ENCODE measurements at regions not wholly inside any gene's neighbourhood (a gene's known extent, or its start where the extent isn't known, plus 50 kb on each side); places are given as distances from the start of the nearest gene placed in this dataset.

DNA sequence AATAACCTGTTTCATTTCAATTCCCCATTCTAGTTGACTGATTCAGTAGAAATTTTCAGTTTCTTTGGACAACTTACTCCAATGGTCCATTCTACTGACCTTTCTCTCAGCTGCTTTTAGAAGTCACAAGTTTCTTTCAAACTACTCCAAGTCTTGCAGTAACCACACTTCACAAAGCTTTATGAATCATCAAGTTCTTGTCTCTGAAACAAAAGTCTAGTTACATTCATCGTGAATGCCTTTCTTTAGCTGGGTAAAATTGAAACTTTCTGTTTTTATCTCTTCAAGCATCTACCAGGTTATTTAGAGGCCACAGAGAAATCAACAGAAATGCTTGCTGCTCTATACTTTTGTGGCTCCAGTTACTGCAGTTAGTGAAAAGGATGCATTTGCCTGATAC is 405.4 kb downstream of the TMEM232 start:
- Histone ChIP-seq H3K4me3 (no peak overlapping the region), H3K27me3 (ENCODE audit: low read depth) (no peaks in the 10 kb centered on the region), H3K36me3 (no peaks in the 10 kb centered on the region), H3K9me3 (no peaks in the 10 kb centered on the region), H3K4me1 (no peaks in the 10 kb centered on the region), H3K27ac (no peak overlapping the region)
- intact Hi-C loops (cut with DNase I): no loop called here
- ATAC-seq: no peak
- DNase-seq: no peak
- no peak for TF ChIP-seq CTCF (IDR thresholded peaks at IDR 0.05)

DNA sequence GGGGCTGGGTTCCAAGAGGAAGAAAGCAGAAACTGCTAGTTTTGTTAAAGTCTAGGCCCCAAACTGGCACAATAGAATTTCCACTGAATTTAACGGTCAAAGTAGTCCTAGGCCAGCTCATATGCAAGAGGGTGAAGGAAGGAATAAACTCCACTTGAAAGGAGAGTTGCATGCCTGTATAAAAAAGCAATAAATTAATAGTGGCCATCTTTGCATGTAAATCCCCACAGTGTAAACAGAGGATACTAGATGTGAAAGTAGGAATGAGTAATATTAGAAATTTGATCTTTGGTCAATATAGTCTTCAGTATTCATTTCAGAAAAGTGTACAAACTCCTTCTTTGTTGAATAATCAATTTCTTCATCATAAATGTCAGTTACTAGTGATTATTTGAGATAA is 403.1 kb downstream of the TMEM232 start:
- Histone ChIP-seq H3K9me3 (no peaks in the 10 kb centered on the region), H3K27ac (no peak overlapping the region), H3K27me3 (ENCODE audit: low read depth) (no peaks in the 10 kb centered on the region), H3K36me3 (no peaks in the 10 kb centered on the region), H3K4me3 (no peak overlapping the region), H3K4me1 (no peaks in the 10 kb centered on the region)
- DNase-seq: no peak
- no peak for ATAC-seq
- TF ChIP-seq CTCF (IDR thresholded peaks at IDR 0.05): no peak
- intact Hi-C loops (cut with DNase I): no loop called here

DNA sequence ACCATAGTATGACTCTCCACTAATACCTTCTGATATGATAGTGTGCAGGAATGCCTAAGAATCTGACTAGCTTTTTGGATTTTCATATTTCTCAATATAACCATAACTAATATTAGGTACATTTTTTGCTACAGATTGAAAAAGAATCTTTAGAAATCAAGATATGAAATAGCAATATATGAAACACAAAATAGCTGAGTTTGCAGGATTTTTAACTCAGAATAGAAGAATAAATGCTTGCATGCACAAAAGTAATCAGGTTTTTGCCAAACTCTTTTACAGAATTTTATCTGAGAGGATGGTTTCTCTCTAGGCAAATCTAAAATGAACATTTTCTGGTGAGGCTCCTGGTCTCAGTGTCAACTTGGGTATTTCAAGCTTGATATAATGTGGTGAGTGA is 402.6 kb downstream of the TMEM232 start:
- H3K4me1 ChIP-seq: no peaks in the 10 kb centered on the region
- H3K27ac ChIP-seq: no peak overlapping the region
- TF ChIP-seq CTCF (IDR thresholded peaks at IDR 0.05): no peak
- intact Hi-C loops (cut with DNase I): no loop called here
- DNase-seq (no peak), ATAC-seq (no peak)
- no peak overlapping the region for H3K4me3 ChIP-seq
- H3K36me3 ChIP-seq: no peaks in the 10 kb centered on the region
- no peaks in the 10 kb centered on the region for H3K9me3 ChIP-seq
- no peaks in the 10 kb centered on the region for H3K27me3 ChIP-seq (ENCODE audit: low read depth)

DNA sequence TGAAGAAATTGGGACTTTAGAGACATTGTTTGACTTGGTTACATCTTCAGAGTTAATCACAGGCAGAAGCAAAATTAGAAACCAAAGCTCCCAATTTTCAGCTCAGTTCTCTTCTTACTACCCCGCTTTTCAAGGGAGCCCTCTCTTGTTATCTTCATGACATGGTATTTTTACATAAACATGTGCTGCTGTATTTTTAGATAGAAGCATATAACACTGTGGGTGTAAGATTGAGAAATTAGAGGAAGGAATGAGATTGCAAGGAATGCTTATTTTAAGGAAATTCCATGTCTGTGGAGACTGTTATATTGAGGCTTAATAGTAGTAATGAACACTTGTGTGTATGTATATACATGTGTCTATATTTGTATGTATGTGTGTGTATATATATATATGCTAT is 401.6 kb downstream of the TMEM232 start:
- DNase-seq: no peak
- H3K4me1 ChIP-seq: no peaks in the 10 kb centered on the region
- ATAC-seq: no peak
- no peak overlapping the region for H3K4me3 ChIP-seq
- H3K9me3 ChIP-seq: no peaks in the 10 kb centered on the region
- no peaks in the 10 kb centered on the region for H3K36me3 ChIP-seq
- TF ChIP-seq CTCF (IDR thresholded peaks at IDR 0.05): no peak
- no peak overlapping the region for H3K27ac ChIP-seq
- no peaks in the 10 kb centered on the region for H3K27me3 ChIP-seq (ENCODE audit: low read depth)
- intact Hi-C loops (cut with DNase I): no loop called here

DNA sequence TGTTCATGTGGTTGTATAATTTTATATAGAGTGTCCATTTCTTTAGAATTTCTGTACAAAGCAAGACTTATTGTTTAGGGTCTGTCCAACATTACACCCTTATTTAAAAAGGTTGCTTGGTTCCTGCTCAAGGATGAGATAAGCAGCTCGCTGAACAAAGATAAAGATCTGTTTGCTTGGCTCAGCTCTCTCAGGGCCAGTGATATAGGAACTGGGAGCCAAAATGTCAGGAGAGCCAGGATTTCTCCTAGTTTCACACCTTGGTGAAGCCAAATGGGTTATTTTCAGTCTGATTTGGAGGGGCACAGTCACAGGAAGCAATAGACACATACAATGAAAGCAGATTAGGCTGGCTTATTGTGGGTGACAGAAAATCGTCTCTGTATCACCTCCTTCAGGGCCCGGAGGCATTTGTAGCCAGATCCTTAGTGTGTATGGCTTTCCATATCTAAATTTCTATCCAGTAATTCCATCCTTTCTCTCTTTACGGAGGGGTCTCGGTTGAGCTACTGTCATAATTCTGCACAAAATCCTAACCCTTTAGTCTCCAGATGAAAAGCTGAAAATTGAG is 396.4 kb downstream of the TMEM232 start:
- DNase-seq (no peak), ATAC-seq (no peak)
- H3K4me1 ChIP-seq: no peaks in the 10 kb centered on the region
- no peaks in the 10 kb centered on the region for H3K9me3 ChIP-seq
- no peak for TF ChIP-seq CTCF (IDR thresholded peaks at IDR 0.05)
- intact Hi-C loops (cut with DNase I): no loop called here
- H3K27ac ChIP-seq: no peak overlapping the region
- no peak overlapping the region for H3K4me3 ChIP-seq
- H3K27me3 ChIP-seq (ENCODE audit: low read depth): no peaks in the 10 kb centered on the region
- H3K36me3 ChIP-seq: no peaks in the 10 kb centered on the region

GRCh38 chr5:110333384-110333783 is 393.1 kb downstream of the TMEM232 start:
- no peak overlapping the region for H3K4me3 ChIP-seq
- H3K27ac ChIP-seq: no peak overlapping the region
- no peaks in the 10 kb centered on the region for H3K36me3 ChIP-seq
- intact Hi-C loops (cut with DNase I): no loop called here
- H3K4me1 ChIP-seq: peaks cover 4% of the 10 kb centered on the region
- TF ChIP-seq CTCF (IDR thresholded peaks at IDR 0.05): no peak
- H3K27me3 ChIP-seq (ENCODE audit: low read depth): no peaks in the 10 kb centered on the region
- no peak for ATAC-seq
- no peak for DNase-seq
- no peaks in the 10 kb centered on the region for H3K9me3 ChIP-seq

Measured in lower lobe of right lung (tissue), 2 donors.